Fibroblast of villous mesenchyme (primary cell): ENCODE measurements at regions not wholly inside any gene's neighbourhood (a gene's known extent, or its start where the extent isn't known, plus 50 kb on each side); places are given as distances from the start of the nearest gene placed in this dataset.
A peak's percentile ranks its signal among the peaks of the same experiment; 100 is the strongest.

Experiments
- DNase-seq: peaks from one replicate; pipeline ENCODE4 v3.0.0-alpha.2; 2010; ENCODE audit warnings: low read depth
- H3K4me3 ChIP-seq: 2 replicates; pipeline ENCODE4 v1.5.1; 2011; ENCODE audit warnings: low read depth, mild to moderate bottlenecking, low read length
- CTCF ChIP-seq: IDR thresholded peaks from 2 replicates; pipeline ENCODE4 v1.5.1; 2012; ENCODE audit warnings: low read depth, mild to moderate bottlenecking, low read length; ENCODE audit not compliant: insufficient read depth

- no peak overlapping the region for H3K4me3 ChIP-seq
- TF ChIP-seq CTCF, result no peak
These were observed 399.1 kb upstream of the NOX3 start for GRCh38 chr6:155854787-155855186.

GRCh38 chr6:155853011-155853410 is 397.4 kb upstream of the NOX3 start:
- no peak for TF ChIP-seq CTCF
- no peak for DNase-seq

More at GRCh38 chr6:155854787-155855186, 399.1 kb upstream of the NOX3 start:
- no peak for DNase-seq

GRCh38 chr6:155850408-155850841 is 394.8 kb upstream of the NOX3 start:
- TF ChIP-seq CTCF, result no peak
- no peak overlapping the region for H3K4me3 ChIP-seq
- DNase-seq, result peak; percentile 47

More at GRCh38 chr6:155853011-155853410, 397.4 kb upstream of the NOX3 start:
- no peak overlapping the region for H3K4me3 ChIP-seq

GRCh38 chr6:155847711-155848110 is 392.1 kb upstream of the NOX3 start:
- H3K4me3 ChIP-seq, result no peak overlapping the region
- DNase-seq, result no peak
- no peak for TF ChIP-seq CTCF

GRCh38 chr6:155837474-155837873 is 381.8 kb upstream of the NOX3 start:
- no peak for DNase-seq
- no peak overlapping the region for H3K4me3 ChIP-seq
- TF ChIP-seq CTCF, result no peak

DNA sequence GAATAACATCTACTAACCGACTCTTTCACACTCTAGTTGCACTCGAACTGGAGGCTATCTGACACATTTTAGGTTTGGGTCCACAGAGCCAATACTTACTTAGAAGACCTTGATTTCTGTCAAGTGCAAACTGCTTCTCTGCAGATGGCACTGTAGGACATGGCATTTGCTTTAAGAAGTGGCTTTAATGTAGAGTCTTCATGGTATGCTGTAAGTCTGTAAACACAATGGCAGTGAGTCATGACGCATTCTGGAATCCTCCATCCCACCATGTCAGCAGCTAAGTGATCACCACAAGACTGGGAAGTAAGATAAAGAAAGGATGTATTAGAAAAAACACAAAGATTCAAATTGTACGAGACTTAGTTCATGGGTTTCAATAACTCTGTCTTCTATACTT is 377.0 kb upstream of the NOX3 start:
- peak; percentile 58 for DNase-seq
- no peak overlapping the region for H3K4me3 ChIP-seq
- peak; percentile 12 for TF ChIP-seq CTCF

- DNase-seq, result no peak
- no peak for TF ChIP-seq CTCF
- no peak overlapping the region for H3K4me3 ChIP-seq
These were observed 374.9 kb upstream of the NOX3 start for GRCh38 chr6:155830531-155830930.
